ENCODE measurements at regions not wholly inside any gene's neighbourhood (a gene's known extent, or its start where the extent isn't known, plus 50 kb on each side); places are given as distances from the start of the nearest gene placed in this dataset.
"Not testable (repeated sequence)": the region's sequence is repeated elsewhere in the genome, so short reads cannot be mapped to it uniquely, and the experiment has no call there.

DNA sequence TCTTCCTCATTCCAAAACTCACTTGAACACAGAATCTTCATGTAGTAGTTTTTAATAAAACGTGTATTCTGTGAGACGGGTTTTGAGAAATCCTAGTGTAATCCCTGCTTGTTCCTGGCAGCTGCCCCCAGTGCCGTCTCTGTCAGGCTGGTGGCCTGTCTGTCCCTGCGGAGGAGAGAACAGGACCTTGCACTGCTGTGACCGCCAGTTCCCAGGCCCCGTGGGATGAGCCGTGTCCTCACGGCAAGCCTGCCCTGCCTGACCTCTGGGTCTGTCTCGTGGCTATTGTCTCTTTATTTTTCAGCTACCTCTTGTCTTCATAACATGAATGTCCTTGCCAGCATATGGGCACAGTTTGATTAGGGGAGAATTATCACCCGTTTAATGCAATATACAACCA, 535.5 kb upstream of the B3GAT1 start:
- POLR2A ChIA-PET: no interaction called here
- Mint-ChIP-seq H3K36me3 (no peaks in the 10 kb centered on the region), H3K9me3 (no peaks in the 10 kb centered on the region), H3K4me3 (no peak overlapping the region), H3K27ac (no peak overlapping the region), H3K4me1 (ENCODE audit: low read depth) (no peaks in the 10 kb centered on the region), H3K27me3 (peaks cover 9% of the 10 kb centered on the region)
- CTCF ChIA-PET: no interaction called here
- intact Hi-C loops (cut with micrococcal nuclease): no loop called here
- no peak for DNase-seq

DNA sequence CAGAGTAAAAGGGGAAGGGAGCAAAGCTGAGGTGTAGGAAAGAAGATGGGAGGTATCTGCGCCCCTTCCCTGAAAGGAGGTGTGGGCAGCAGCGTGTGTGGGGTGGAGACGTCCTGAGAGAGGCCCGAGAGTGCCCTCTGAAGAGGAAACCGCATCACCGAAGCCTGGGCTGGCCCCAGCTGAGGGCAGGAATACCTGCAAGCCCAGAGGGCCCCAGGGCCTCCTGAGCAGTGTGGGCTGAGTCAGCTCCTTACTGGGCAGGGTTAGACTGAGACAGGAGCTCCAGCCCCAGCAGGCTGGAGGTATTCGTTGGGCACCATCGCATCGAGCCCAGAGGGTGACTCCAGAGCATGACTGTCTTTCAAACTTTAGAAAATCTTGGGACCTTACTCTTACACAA, 534.0 kb upstream of the B3GAT1 start:
- H3K4me3 Mint-ChIP-seq: no peak overlapping the region
- intact Hi-C loops (cut with micrococcal nuclease): no loop called here
- H3K4me1 Mint-ChIP-seq (ENCODE audit: low read depth): no peaks in the 10 kb centered on the region
- DNase-seq: no peak
- ChIA-PET CTCF (interaction anchor here (0.5 kb wide), 1 partner anchor 1771 kb away, joined by 3 read pairs; no protein-coding TSS in a partner anchor), POLR2A (no interaction called here)
- H3K36me3 Mint-ChIP-seq: no peaks in the 10 kb centered on the region
- H3K27me3 Mint-ChIP-seq: peaks cover 12% of the 10 kb centered on the region
- no peaks in the 10 kb centered on the region for H3K9me3 Mint-ChIP-seq
- H3K27ac Mint-ChIP-seq: no peak overlapping the region

DNA sequence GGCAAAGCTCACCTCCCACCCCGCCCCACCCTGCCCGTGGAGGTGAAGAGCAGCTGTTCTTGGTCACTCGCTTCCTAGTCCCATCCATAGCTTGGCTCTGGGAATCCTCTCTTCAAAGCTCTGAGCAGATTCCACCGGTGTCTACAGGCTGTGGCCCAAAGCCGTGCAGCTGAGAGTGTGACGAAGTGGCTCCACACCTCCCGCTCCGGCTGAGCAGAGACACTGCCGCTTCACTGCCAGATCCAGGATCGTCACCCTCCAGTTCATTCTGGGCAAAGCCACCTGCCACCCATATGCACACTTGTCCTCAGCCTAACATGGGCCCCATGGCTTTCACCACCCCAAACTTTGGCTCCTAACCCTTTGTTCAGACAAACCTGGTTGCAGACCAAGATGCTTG, 532.9 kb upstream of the B3GAT1 start:
- H3K4me3 Mint-ChIP-seq: no peak overlapping the region
- ChIA-PET CTCF (no interaction called here), POLR2A (no interaction called here)
- H3K9me3 Mint-ChIP-seq: no peaks in the 10 kb centered on the region
- intact Hi-C loops (cut with micrococcal nuclease): no loop called here
- H3K27ac Mint-ChIP-seq: no peak overlapping the region
- DNase-seq: no peak
- H3K4me1 Mint-ChIP-seq (ENCODE audit: low read depth): no peaks in the 10 kb centered on the region
- H3K27me3 Mint-ChIP-seq: peaks cover 12% of the 10 kb centered on the region
- H3K36me3 Mint-ChIP-seq: no peaks in the 10 kb centered on the region

DNA sequence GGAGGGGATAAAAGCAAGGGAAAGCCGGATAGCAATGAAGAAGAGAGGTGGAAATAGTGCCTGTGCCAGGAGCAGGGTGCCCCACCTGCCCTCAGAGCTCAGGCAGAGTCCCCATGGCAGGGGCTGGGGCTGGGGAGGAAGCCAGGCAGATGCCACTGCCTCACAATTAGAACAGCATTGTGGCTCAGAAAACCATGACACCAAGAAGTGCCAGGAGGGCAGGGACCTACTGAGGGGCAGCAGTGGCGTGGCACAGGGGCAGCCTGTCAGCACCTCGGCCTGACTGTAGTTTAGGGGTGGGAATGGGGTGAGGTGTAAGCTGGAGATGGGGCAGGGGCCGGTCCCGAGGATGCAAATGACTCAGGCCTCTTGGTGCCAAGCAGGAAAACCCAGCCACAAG, 532.1 kb upstream of the B3GAT1 start:
- DNase-seq: no peak
- no peaks in the 10 kb centered on the region for H3K9me3 Mint-ChIP-seq
- H3K36me3 Mint-ChIP-seq: no peaks in the 10 kb centered on the region
- H3K27ac Mint-ChIP-seq: no peak overlapping the region
- H3K4me1 Mint-ChIP-seq (ENCODE audit: low read depth): no peaks in the 10 kb centered on the region
- intact Hi-C loops (cut with micrococcal nuclease): no loop called here
- POLR2A ChIA-PET: no interaction called here
- CTCF ChIA-PET: no interaction called here
- H3K4me3 Mint-ChIP-seq: no peak overlapping the region
- peaks cover 12% of the 10 kb centered on the region for H3K27me3 Mint-ChIP-seq

DNA sequence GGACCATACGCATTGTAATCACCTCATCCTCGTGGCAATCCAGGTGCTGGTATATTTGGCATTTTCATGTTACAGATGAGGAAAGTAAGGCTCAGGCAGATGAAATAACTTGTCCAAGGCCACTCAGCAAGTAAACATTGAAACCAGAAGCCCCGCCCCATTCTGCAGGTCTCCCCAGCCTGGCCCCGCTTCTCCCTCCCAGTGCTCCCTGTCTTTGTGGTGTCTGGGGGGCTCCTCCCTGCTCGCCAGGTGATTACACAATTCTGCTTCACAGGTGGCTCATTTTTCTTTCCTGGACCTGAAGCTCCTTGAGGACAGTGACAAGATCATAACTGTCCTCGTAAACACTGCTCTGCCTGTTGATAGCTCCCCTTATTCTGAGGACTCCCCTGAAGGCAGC, 531.5 kb upstream of the B3GAT1 start:
- DNase-seq: no peak
- intact Hi-C loops (cut with micrococcal nuclease): no loop called here
- ChIA-PET POLR2A (no interaction called here), CTCF (no interaction called here)
- H3K9me3 Mint-ChIP-seq: no peaks in the 10 kb centered on the region
- H3K4me1 Mint-ChIP-seq (ENCODE audit: low read depth): no peaks in the 10 kb centered on the region
- no peaks in the 10 kb centered on the region for H3K36me3 Mint-ChIP-seq
- no peak overlapping the region for H3K27ac Mint-ChIP-seq
- no peak overlapping the region for H3K4me3 Mint-ChIP-seq
- H3K27me3 Mint-ChIP-seq: peaks cover 12% of the 10 kb centered on the region

DNA sequence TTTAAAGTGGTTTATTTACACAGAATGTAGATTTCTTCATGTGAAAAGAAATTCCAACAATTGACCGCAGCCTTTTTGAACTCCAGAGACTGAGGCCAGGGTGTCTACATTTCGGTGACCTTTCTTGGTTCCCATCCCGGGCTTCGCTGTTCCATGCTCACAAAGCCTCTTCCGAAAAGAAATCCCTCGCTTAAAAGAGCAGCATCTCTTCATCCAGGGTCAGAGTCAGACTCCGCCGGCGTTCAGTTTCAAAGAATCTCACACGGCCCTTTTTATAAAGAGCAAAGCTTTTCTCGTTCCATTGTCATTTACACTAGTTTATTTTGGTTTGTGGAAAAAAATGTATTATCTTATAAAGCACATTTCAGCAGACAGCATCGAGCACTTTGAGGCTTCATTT, 530.6 kb upstream of the B3GAT1 start:
- no peak for DNase-seq
- intact Hi-C loops (cut with micrococcal nuclease): no loop called here
- H3K36me3 Mint-ChIP-seq: no peaks in the 10 kb centered on the region
- no peak overlapping the region for H3K27ac Mint-ChIP-seq
- POLR2A ChIA-PET: no interaction called here
- H3K4me1 Mint-ChIP-seq (ENCODE audit: low read depth): no peaks in the 10 kb centered on the region
- H3K4me3 Mint-ChIP-seq: no peak overlapping the region
- CTCF ChIA-PET: no interaction called here
- H3K9me3 Mint-ChIP-seq: no peaks in the 10 kb centered on the region
- H3K27me3 Mint-ChIP-seq: peaks cover 10% of the 10 kb centered on the region

DNA sequence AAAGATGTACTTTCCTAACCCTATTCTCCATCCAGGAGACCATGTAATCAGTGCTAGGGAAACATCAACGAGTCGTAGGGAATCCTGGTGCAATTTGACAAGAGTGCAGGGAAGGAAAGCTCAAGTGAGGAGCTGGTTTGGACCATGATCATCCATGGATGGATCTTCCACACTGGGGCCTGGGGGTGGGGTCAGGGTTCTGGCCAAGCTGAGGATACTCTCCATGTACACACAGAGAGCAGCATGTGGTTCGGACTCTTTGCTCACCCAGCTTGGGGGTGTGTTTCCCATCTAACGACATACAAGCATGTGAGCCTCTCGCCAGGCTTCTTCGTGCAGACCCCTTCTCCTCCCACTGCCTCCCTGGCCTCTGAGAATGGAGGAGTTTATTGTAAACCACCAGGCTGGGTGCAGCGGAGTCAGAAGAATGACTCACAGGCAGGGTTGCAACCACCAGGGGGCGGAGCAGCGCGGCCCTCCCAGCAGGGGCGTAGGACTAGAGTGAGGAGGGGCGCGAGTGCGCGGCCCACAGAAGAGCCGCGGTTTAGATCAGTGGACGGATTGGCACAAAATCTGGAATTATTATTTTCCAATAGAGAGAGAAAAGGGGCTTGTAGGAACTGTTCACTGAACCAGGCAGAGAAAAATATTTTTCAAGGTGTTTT, 530.0 kb upstream of the B3GAT1 start:
- H3K27me3 Mint-ChIP-seq; H3K27ac Mint-ChIP-seq; DNase-seq; intact Hi-C loops (cut with micrococcal nuclease); H3K4me1 Mint-ChIP-seq (ENCODE audit: low read depth); H3K9me3 Mint-ChIP-seq; H3K4me3 Mint-ChIP-seq; POLR2A ChIA-PET; CTCF ChIA-PET; H3K36me3 Mint-ChIP-seq: not testable (repeated sequence)

DNA sequence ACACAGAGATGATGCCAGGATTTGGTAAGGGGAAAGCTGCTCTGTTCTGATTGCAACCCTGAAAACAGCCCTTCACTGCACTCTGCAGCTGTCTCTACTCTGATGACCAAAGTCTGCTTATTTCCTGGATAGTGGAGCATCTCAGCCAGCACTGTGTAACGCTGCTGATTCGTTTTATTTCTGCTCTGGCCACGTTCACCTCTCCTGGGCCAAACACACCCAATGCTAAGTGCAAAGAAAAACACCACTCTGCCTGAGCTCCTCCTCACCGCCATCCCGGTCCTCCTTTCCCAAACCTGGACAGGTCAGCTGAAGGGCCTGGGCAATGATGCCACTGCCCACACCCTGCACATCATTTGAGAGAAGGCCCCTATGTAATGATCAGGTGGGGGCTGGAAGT, 529.3 kb upstream of the B3GAT1 start:
- Mint-ChIP-seq H3K27ac (no peak overlapping the region), H3K4me3 (no peak overlapping the region), H3K36me3 (no peaks in the 10 kb centered on the region), H3K4me1 (ENCODE audit: low read depth) (no peaks in the 10 kb centered on the region), H3K27me3 (peaks cover 8% of the 10 kb centered on the region), H3K9me3 (no peaks in the 10 kb centered on the region)
- no peak for DNase-seq
- POLR2A ChIA-PET: no interaction called here
- CTCF ChIA-PET: no interaction called here
- intact Hi-C loops (cut with micrococcal nuclease): no loop called here

DNA sequence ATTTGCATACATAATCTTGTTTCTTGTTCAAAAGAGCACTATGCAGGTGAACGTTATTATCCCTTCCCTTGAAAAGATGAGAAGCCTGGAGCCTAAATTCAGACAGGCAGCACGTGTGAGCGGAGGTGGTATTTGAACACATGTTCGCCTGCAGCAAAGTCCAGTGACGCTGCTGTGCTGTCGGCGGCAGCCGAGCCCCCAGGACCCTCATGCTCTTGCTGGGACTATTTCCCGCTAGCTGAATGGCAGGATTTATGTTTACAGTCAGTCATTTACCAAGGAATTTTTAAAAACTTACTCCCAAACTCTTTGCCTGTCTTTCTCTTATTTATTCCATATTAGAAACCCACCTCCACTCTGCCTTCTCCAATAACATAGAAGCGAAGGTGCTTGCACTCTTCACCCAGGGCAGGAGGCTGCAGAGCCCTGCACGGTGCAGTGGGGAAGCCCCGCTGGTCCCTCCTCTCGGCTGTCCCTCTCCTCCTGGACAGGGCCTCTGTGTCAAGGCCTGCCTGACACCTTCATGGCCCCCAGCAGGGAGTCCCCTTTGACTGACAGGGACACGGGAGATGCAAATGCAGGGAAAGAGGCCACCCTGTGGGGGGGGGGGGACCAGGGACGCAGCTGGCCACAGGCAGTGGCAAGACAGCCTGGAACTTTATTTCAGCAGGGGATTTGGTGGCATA, 528.5 kb upstream of the B3GAT1 start:
- intact Hi-C loops (cut with micrococcal nuclease): no loop called here
- ChIA-PET CTCF (no interaction called here), POLR2A (no interaction called here)
- Mint-ChIP-seq H3K27me3 (peaks cover 9% of the 10 kb centered on the region), H3K27ac (no peak overlapping the region), H3K9me3 (no peaks in the 10 kb centered on the region), H3K36me3 (no peaks in the 10 kb centered on the region), H3K4me3 (no peak overlapping the region), H3K4me1 (ENCODE audit: low read depth) (no peaks in the 10 kb centered on the region)
- DNase-seq: no peak

DNA sequence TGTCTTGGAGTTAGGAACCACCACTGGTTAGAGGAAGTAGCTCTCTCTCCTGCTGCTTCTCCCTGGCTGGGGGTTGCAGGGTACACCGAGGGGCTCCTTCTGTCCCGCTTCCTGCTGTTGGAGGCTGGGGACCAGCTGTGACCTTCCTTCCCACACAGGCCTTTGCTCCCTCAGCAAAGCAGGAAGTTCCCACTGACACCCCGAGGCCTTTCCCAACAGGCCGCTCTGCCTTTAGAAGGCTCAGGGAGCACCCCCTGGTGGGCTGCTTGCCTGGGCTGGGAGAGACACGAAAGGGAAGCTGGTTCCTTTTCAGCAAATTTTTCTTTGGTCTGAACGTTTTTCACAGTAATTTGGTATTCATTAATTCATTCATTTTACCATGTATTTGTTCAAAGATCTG, 527.9 kb upstream of the B3GAT1 start:
- ChIA-PET POLR2A (no interaction called here), CTCF (no interaction called here)
- Mint-ChIP-seq H3K4me3 (no peak overlapping the region), H3K4me1 (ENCODE audit: low read depth) (no peaks in the 10 kb centered on the region), H3K36me3 (no peaks in the 10 kb centered on the region), H3K27ac (no peak overlapping the region), H3K9me3 (no peaks in the 10 kb centered on the region), H3K27me3 (peaks cover 13% of the 10 kb centered on the region)
- no peak for DNase-seq
- intact Hi-C loops (cut with micrococcal nuclease): no loop called here

DNA sequence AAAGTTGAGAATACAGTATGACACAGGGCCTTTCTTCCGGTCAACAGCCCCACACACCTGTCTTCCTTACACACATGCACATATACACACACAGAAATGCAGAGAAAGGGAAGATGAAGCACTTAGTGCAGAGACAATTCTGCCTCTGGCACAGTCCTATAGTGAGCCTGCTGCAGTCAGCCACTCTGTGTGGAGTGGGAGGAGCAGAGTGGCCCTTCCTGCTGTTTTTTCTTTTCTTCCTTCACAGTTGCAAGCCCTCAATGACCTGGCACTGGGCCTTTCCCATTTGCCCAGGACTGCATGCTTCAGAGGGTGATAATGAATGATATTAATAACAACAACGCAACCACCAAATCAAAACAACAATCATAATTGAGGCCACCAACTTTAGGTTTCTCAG, 527.0 kb upstream of the B3GAT1 start:
- ChIA-PET CTCF (no interaction called here), POLR2A (no interaction called here)
- DNase-seq: no peak
- no peaks in the 10 kb centered on the region for H3K4me1 Mint-ChIP-seq (ENCODE audit: low read depth)
- peaks cover 13% of the 10 kb centered on the region for H3K27me3 Mint-ChIP-seq
- no peak overlapping the region for H3K27ac Mint-ChIP-seq
- intact Hi-C loops (cut with micrococcal nuclease): no loop called here
- H3K9me3 Mint-ChIP-seq: no peaks in the 10 kb centered on the region
- H3K4me3 Mint-ChIP-seq: no peak overlapping the region
- no peaks in the 10 kb centered on the region for H3K36me3 Mint-ChIP-seq

DNA sequence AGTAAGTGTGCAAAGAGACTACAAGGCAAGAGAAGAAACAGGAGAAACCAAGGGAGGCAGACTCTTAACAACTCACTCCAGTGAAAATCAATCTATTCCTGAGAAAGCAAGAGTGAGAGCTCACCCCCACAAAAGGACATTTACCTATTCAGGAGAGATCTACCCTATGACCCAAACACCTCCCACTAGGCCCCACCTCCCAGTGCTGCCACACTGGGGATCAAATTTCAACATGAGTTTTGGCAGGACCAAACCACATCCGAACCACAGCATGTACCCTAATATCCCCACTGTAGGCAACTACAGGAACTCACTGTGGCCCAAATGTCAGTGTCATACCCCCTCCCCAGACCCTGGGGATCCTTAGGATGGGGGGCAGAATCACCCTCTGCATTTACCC, 526.2 kb upstream of the B3GAT1 start:
- no peak overlapping the region for H3K27ac Mint-ChIP-seq
- no peaks in the 10 kb centered on the region for H3K4me1 Mint-ChIP-seq (ENCODE audit: low read depth)
- peaks cover 15% of the 10 kb centered on the region for H3K27me3 Mint-ChIP-seq
- CTCF ChIA-PET: no interaction called here
- no peaks in the 10 kb centered on the region for H3K36me3 Mint-ChIP-seq
- POLR2A ChIA-PET: interaction anchor here (0.7 kb wide), 1 partner anchor 913 kb away, joined by 4 read pairs; no protein-coding TSS in a partner anchor
- intact Hi-C loops (cut with micrococcal nuclease): no loop called here
- DNase-seq: no peak
- H3K9me3 Mint-ChIP-seq: no peaks in the 10 kb centered on the region
- no peak overlapping the region for H3K4me3 Mint-ChIP-seq

DNA sequence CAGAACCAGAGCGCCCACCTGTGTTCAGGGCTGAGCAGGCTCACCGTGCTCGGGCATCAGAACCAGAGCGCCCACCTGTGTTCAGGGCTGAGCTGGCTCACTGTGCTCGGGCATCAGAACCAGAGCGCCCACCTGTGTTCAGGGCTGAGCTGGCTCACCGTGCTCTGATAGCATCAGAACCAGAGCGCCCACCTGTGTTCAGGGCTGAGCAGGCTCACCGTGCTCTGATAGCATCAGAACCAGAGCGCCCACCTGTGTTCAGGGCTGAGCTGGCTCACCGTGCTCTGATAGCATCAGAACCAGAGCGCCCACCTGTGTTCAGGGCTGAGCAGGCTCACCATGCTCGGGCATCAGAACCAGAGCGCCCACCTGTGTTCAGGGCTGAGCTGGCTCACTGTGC, 525.2 kb upstream of the B3GAT1 start:
- CTCF ChIA-PET; H3K4me1 Mint-ChIP-seq (ENCODE audit: low read depth); H3K4me3 Mint-ChIP-seq; H3K36me3 Mint-ChIP-seq; H3K27ac Mint-ChIP-seq; intact Hi-C loops (cut with micrococcal nuclease); DNase-seq; H3K9me3 Mint-ChIP-seq: not testable (repeated sequence)
- peaks cover 18% of the 10 kb centered on the region for H3K27me3 Mint-ChIP-seq
- POLR2A ChIA-PET: interaction anchor here (0.7 kb wide), 1 partner anchor 912 kb away, joined by 4 read pairs; no protein-coding TSS in a partner anchor

Data from activated CD4-positive, alpha-beta memory T cell treated with anti-CD3 and anti-CD28 coated beads for 36 hours (primary cell).